ENCODE measurements at regions not wholly inside any gene's neighbourhood (a gene's known extent, or its start where the extent isn't known, plus 50 kb on each side); places are given as distances from the start of the nearest gene placed in this dataset.
"Not testable (repeated sequence)": the region's sequence is repeated elsewhere in the genome, so short reads cannot be mapped to it uniquely, and the experiment has no call there.

DNA sequence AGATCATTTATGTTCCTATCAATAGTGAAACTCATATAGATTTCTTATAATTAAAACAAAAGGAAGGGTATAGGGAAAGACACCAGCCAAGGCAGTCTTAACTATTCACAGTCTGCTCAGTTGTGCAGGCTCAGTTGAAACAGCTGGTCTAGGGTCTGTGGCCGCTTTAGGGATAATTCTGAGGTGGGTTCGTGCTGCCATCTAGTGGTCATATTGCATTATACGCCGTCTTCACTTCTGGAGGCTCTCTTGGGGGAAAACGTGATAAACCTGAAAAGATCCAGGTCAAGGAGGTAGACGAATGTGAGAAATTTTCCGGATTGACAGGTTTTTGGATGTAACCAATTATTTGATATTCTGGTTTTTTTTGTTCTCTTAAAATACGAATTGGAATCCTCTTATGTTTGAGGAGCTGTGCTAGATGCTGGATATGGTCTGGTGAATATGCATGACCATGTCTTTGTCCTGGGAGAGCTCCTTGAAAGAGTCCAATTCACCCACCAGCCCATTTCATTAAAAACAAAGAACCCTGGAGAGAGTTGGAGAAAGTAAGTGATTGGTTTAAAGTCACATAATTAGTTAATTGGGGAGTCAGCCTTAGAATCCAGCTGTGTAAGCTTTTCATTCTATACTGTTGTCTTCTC, 492.4 kb downstream of the PLCL1 start:
- DNase-seq (ENCODE audit: low read depth): peak; percentile 27

DNA sequence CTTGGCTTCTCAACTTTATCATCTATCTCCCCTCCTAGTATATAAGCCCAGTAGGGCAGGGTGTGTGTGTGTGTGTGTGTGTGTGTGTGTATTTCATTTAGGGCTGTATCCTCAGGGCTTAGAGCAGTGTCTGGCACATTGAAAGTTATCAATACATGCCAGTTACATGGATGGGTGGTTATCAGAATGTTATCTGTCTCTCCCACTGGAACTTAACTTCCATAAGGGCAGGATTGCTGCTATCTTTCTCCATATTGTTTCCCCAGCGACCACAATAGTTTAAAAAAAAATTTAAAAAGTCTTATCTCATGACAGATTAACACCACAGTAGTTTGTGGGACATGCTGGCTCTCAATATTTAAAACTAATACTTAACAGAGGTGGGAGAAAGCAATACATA, 488.9 kb downstream of the PLCL1 start:
- no peak for DNase-seq (ENCODE audit: low read depth)

DNA sequence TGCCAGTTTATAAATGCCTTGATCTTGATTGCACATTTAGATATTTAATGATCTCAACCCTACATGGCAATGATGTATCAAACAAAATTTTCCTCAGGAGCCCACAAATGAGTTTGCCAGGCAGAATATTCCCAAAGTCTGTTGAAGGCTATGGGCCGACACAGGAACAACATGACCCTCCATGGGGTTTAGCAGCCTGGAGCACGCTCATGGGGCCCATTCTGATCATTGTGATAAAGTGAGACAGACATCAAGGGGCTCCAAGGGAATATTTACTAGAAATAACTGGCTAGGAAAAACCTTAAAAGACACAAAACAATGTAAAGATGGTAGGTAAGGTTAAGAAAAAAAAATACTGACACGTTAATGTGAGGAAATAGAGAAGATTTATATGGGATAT, 485.4 kb downstream of the PLCL1 start:
- no peak for DNase-seq (ENCODE audit: low read depth)

DNA sequence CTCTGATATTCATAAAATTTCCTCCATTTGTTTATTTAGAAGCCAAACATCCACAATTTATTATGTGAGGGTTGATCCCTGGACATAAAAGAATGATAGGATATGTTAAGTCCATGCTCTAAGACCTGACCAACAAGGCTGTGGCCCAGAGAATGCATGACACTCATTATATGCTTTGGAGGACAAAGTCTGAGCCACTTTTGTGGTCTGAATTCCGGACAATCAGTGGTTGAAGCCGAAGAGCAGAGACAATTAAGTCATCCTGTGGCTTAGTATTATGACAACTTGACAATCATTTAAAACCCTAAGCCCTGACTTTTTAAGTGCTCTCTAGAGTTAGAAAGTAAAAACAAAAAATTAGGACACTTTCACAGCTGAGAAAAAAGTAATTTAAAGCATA, 483.3 kb downstream of the PLCL1 start:
- DNase-seq (ENCODE audit: low read depth): no peak

DNA sequence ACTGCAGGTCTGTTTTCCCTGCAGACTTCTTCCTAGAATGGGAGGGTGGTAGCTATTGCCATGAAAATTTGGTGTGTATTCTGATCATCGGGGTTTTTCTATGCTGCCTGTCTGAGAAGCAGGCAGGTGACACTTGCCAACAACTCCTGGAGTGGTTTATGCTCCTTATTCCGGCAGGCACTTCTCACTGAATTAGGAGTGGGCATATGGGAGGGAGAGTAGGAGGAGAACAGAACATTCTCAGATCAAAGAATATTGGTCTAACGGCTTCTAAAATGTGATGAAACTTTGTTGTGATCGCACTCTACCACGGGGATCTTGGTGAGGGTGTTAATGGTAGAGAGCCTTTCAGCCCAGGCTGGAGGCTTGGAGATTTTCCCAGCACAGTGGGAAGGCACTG, 480.8 kb downstream of the PLCL1 start:
- DNase-seq (ENCODE audit: low read depth): no peak

DNA sequence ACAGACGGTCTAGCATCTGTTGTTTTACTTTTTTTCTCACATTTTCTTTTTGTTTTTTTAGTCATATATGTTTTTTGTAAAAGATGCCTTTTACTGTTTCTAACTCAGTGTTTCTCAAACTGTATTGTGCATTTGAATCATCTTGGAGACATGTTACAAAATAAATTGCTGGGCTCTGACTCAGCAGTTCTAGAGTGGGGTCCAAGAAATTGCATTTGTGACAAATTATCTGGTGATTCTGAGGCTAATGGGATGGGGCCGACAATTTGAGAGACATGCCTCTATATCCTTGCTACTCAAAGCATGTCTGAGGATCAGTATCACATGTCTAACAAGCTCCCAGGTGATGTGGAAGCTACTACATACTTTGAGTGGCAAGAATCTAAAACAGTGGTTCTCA, 478.8 kb downstream of the PLCL1 start:
- DNase-seq (ENCODE audit: low read depth): peak; percentile 0

DNA sequence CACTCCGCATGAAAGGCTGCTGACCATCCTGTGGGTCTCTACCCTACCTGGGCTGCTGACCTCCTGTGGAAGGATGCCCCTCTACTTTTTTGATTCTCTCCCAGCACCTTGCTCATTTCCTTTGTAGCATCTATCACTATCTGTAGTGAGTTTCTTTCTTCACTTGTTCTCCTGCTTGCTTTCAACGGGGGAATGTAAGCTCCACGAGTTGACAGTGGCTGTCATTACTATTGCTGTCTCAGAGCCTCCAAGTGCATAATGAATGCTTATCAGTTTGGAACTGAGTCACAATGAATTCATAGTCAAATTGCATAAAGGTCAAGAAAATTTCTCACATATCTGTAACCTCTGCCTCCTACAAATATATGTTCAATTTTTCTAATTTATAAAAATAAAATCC, 477.7 kb downstream of the PLCL1 start:
- no peak for DNase-seq (ENCODE audit: low read depth)

DNA sequence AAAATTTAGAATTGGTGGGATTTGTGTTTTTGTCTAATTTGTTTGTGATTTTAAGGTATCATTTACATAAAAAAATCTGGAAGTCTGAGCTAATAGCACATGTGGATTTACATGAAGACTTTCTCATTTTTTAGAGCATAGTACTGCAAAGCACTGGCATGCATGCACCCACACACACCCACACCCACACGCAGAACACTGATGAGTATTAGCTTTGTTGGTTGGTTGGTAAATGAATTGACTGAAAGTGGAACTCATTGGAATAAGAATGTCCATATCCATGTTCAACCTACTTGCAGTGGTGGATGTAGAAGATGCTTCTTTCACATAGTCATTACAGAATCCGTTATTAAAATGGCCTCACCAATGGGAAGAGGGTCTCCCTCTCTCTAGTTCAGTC, 475.8 kb downstream of the PLCL1 start:
- DNase-seq (ENCODE audit: low read depth): no peak

DNA sequence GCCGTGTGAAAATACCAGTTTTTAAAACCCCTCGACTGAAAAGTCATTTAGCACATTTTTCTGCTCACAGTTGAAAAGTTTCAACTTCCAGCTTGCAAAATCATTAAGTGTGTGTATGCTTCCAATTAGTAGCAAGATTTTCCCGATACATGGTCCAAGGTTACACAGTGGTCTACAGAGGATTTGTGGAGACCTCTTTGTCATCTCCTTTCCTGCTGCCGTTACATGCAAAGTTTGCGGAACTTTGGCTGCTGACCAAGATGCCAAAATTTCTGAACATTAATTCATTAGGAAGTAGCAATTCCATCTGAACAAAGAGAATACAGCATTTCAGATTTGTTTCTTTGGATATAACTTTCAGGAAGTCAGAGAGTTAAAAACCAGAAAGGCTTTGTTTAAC, 474.6 kb downstream of the PLCL1 start:
- DNase-seq (ENCODE audit: low read depth): no peak

DNA sequence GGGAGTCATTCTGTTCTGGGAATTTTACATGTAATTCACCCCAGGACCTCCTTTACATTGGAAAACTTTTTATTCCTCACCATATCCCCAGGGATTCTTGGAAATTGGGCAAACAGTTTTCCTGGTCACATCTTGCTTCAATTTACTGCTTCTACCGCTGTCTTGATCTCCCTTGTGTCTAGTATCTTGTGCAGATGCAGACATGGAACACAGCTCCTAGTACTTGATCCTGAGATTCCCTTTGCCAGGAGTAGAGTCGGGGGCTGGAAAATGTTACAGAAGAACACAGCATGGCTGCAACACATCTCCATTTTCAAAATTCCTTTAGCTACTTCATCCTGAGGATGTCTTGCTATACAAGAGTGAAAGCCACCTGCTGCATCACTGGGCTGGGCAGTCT, 472.8 kb downstream of the PLCL1 start:
- DNase-seq (ENCODE audit: low read depth): no peak

DNA sequence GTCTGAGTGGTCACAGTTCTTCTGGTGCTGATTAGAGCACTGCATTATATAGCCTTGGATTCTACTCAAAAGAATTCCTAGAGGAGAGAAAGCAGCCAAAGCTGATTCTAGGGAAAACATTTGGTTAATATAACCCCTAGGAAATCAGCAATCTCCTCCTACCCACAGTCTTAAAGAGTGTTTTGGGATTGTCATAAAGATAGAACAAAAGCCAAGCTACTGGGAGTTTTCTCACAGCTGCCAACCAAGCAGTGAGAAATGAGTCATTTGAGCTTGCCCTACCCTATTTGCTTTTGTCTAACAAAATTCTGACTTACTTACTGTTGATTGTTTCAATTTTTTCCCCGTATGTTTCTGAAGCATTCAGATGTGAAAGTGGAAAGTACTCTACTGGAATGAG, 469.3 kb downstream of the PLCL1 start:
- DNase-seq (ENCODE audit: low read depth): peak; percentile 1

DNA sequence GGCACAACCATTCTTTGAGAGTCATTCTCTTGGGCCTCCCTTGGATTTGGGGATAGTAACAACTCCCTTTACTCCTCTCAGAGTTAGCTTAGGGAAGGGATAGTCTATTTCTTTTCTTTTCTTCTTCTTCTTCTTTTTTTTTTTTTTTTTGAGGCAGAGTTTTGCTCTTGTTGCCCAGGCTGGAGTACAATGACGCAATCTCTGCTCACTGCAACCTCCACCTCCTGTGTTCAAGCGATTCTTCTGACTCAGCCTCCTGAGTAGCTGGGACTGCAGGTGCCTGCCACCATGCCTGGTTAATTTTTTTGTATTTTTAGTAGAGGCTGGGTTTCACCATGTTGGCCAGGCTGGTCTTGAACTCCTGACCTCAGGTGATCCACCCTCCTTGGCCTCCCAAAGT, 465.8 kb downstream of the PLCL1 start:
- DNase-seq (ENCODE audit: low read depth): not testable (repeated sequence)

DNA sequence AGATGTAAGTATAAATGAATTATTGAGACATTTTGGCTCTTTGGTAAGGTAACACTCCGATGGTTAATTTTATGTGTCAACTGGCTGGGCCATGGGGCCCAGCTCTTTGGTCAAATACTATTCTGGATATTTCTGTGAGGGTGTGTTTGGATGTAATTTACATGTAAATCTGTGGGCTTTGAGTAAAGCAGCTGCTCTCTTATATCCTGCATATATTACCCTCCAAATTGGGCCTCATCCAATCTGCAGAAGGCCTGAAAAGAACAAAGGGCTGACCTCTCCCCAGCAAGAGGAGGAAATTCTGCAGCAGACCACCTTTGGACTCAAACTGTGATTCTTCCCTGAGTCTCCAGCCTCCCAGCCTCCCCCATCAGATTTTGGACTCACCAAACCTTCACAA, 464.1 kb downstream of the PLCL1 start:
- no peak for DNase-seq (ENCODE audit: low read depth)

DNA sequence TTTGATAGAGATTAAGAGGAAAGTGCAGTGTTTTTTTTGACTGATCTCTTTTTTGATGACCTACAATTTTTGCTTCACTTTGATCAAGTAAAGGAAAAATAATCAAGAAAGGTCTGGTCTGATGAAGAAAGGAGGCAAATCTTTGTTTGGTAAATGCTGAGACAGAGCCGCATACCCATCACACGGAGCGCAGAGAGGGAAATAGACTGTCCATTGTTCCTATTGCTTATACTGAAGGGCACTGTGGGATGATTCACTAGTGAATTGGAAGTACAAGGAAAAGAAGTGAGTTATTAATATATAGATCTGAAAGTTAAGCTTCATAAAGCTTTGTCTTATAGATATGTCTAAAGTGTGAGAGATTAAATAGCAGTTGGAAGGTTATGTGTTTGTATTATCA, 455.1 kb downstream of the PLCL1 start:
- DNase-seq (ENCODE audit: low read depth): no peak

DNA sequence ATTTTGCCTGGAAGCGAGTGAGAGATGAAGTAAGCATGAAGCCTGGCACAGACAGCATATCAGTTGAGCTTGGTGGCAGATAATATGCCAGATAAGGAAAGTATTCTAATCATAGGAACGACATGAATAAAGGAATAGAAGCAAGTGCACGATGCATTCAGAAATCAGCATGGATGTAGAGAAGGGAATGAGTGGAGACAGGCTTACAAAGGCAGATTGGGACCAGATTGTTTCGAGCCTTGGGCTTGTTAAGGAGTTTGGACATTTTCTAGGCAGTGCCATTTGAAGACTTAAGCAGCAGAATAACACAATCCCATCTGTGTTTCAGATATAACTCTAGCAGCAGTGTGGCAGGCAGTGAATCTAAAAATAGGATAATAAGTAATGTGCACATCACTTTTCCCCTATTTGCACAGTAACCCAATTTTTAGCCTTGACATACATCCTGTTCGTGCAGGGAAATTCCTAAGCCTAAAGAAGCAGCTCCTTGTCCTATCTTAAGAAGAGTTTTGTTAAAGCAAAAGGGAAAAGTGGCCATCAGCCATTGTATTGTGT, 450.2 kb downstream of the PLCL1 start:
- DNase-seq (ENCODE audit: low read depth): no peak

DNA sequence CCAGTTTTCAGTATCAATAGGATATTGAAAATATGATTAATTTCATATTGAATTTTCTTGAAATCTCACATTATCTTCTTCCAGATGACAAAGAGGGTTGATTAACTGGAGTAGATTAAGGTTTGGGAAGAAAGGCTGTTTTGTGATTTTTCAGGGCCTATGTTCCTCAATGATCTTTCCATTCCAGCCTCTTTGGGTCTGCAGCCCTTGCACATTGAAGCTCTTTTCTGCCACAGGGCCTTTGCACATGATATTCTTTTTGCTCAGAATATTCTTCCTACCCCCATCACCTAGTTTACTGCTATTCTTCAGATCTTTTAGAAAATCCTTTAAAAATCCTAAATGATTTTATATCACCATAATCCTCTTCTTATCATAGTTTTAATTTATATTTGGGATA, 449.6 kb downstream of the PLCL1 start:
- DNase-seq (ENCODE audit: low read depth): no peak

DNA sequence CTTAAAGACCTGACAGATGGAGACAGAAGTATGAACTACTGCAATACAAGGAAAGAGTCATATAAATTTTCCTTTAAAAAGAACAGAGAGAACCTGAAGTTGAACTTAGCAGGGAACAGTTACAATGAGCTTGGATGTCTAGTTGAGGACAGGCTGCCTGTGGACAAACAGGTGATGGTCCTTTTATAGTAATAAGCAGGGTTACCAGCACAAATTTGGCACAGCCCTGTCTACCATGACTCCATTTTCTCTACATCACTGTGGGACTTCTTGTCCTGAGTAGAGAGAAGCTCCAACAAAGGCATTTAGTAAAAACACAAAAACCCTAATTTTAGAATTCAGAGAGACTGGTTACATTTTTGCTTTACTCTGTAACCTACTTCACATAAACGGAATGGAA, 448.1 kb downstream of the PLCL1 start:
- DNase-seq (ENCODE audit: low read depth): no peak

DNA sequence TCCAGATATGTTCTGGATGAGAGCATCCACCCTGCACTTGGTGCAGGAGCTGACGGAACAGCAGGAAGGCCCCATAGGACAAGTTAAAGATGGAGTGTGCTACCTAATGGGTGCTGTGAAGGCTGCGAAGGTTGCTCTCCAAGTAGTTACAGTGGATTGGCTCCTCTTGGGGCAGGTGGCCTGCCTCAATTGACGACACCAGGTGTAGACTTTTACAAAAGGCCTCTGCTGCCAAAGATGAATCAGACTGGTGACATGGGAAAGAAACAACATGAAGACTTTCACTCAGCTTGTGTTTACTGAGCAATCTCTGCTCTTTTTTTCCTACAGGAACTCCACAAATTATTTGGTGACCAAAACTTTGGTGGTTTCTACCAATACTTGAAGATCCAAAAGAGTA, 437.7 kb downstream of the PLCL1 start:
- no peak for DNase-seq (ENCODE audit: low read depth)

DNA sequence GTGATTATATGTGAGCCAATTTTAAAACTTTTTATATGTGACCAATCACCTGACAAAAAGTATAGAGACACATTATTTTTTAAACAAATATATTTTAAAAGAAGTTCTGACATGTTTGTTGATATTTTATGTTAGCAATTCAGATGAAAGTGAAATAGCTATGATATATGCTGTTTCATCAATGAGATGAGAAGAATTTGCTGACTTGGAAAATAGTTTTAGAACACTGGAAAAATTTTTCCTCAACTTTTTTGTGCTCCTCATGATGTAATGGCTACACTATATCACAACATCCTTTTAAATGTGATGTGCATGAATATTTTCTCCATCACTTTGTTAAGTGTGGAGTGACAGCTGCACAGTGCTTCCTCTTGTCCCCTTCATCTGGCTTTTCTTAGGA, 434.0 kb downstream of the PLCL1 start:
- DNase-seq (ENCODE audit: low read depth): no peak

DNA sequence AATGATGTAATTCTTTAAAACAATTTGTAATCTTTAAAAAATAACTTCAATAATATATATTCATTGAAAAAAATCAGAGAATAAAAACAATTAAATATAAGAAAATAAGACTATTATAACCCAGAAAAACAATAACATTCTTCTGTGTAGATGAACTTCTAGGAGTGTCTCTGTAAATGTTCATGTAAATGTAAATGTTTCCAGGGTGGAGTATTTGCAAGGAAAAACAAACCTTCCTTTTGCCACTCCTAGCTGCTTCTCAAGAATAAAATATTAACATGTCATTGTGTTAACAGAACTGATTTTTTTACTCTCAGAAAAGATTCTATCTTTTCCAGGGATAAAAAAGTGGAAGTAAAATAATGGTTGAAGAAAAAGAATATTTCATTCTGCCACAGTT, 431.9 kb downstream of the PLCL1 start:
- no peak for DNase-seq (ENCODE audit: low read depth)

DNA sequence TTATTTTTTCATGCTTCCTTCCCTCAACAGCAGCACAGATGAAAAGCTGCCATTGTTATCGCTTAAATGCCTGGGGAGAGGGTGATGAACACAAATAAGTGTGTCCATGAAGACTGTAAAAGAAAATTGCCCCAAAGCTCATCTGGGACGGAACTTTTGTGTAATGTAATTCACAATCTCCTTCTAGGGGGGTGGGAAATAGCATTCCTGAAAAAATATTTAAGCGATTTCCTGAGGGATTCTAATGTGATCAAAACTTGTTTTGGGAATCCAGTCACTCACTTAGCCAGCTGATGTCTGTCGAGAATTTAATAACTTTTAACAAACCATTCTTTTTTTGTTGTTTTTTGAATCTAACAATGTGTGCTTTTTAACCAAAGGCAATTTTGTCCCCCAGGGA, 427.9 kb downstream of the PLCL1 start:
- no peak for DNase-seq (ENCODE audit: low read depth)

DNA sequence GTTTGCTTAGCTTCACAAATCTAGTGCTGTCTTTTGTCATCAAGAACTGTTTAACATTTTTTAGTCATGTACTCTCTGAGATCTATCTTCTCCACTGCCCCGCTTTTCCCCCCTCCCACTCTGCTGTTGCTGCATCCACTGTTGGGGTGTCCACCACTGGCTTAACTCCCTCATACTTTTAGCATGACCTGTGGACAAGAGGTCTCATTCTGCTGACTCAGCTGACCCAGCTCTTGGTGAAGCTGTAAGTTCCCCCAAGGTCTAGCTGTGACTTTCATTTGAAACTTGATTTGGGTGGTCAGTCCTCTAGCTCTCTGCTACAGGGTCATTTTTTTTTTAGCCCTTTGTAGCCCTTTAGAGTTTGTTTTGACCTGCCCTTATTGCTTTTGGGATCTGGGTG, 427.2 kb downstream of the PLCL1 start:
- no peak for DNase-seq (ENCODE audit: low read depth)

DNA sequence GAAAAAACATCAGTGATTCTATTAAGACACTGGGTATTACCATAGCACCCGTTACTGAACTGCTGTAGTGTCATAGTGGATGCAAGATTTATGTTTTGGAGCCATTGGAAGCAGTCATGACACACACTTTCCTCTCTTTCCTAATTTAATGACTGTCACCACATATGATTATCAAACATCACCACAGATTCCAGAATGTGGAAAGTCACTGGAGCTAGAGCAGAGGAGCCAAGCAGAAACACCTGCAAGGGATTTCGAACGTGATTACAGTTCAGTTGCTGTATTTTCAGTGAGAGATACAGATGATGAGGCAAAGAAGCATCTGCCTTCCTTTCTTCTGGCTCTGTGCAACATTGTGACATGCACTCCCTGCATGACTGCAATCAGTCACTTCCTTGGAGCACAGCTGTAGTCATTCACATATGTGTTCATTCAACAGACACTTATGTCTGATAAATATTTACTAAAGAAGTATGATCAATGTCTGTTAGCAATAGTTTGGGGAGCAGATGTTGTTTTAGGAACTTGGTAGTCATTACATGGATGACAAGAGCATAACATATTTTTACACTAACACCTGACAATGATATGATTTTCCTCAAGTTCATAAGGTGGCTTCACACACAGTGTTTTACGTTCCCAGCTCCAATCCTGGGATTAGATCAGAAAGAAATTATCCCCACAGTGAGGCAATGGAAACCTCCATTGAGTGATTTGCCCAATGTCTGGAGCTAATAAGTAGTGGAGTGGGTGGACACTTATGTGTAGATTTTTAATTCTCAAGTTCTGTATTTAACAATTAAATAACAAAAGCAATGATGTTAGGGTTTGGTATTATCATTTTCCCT, 416.6 kb downstream of the PLCL1 start:
- DNase-seq (ENCODE audit: low read depth): no peak

DNA sequence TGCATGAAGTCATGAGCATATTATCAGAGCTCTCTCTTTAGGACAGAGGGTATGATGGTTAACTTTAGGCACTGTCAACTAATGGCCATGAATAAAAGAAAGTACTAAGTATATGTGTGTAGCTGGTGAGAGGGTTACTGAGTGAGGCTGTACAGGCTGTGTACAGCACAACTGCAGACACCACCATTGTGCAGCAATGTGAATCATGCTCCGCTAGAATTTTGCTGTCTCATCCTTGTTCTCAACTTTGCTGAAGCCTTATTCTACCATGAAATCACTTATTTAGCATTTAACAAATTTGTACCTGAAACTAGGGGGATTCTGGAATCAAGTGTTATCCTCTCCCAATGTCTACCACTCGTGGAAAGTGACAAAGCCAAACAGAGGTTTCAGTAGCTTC, 414.9 kb downstream of the PLCL1 start:
- no peak for DNase-seq (ENCODE audit: low read depth)
